ENCODE measurements at regions not wholly inside any gene's neighbourhood (a gene's known extent, or its start where the extent isn't known, plus 50 kb on each side); places are given as distances from the start of the nearest gene placed in this dataset.

- TF ChIP-seq RCOR1 (conservative IDR thresholded peaks at IDR 0.05; ENCODE audit: low read depth, low read length) = no peak
- no peak for TF ChIP-seq MEF2A (IDR thresholded peaks at IDR 0.05; ENCODE audit: insufficient read depth, low read depth, low read length)
- TF ChIP-seq TCF3 (IDR thresholded peaks at IDR 0.05; ENCODE audit: borderline replicate concordance, insufficient read depth, low read depth, low read length) = no peak
- no peak for TF ChIP-seq STAT1 (conservative IDR thresholded peaks at IDR 0.05)
- no peak for TF ChIP-seq HDAC2 (IDR thresholded peaks at IDR 0.05)
- TF ChIP-seq PBX3 (IDR thresholded peaks at IDR 0.05; ENCODE audit: insufficient replicate concordance, low read depth, low read length) = no peak
- TF ChIP-seq PML (IDR thresholded peaks at IDR 0.05; ENCODE audit: low read length) = no peak
- TF ChIP-seq ATF2 (IDR thresholded peaks at IDR 0.05; ENCODE audit: low read length) = no peak
- no peak for TF ChIP-seq ZBTB33 (IDR thresholded peaks at IDR 0.05)
Observed at GRCh38 chr2:52857722-52858121, 909.9 kb upstream of the CHAC2 start (continued).

- Histone ChIP-seq H3K36me3 (ENCODE audit: control insufficient read depth in 2 of 2, insufficient read depth in 2 of 2, low read length in 1 of 2) (no peaks in the 10 kb centered on the region), H3K9me3 (replicated peaks; ENCODE audit: control insufficient read depth, insufficient read depth, low read length) (no peaks in the 10 kb centered on the region), H3K79me2 (ENCODE audit: control insufficient read depth, insufficient read depth, low read length) (no peaks in the 10 kb centered on the region), H2AFZ (ENCODE audit: control insufficient read depth, low read depth, low read length) (no peak overlapping the region), H3K4me2 (ENCODE audit: control insufficient read depth, insufficient read depth) (no peak overlapping the region), H3K27ac (ENCODE audit: control insufficient read depth, insufficient read depth) (no peak overlapping the region), H3K27me3 (replicated peaks in 1 of 2; ENCODE audit: control insufficient read depth in 2 of 2, insufficient read depth in 2 of 2, low read length in 1 of 2) (no peaks in the 10 kb centered on the region), H3K9ac (ENCODE audit: control insufficient read depth, insufficient read depth, low read length) (no peak overlapping the region), H3K4me1 (ENCODE audit: control insufficient read depth, insufficient read depth, low read length) (no peaks in the 10 kb centered on the region), H3K4me3 (no peak overlapping the region), H4K20me1 (ENCODE audit: control insufficient read depth, insufficient read depth) (no peaks in the 10 kb centered on the region)
- in situ Hi-C loops (cut with MboI) (no loop called here), intact Hi-C loops (cut with micrococcal nuclease; ENCODE audit: unreplicated experiment) (no loop called here)
- ATAC-seq = no peak
- POLR2A ChIA-PET = no interaction called here
- WGBS (ENCODE audit: insufficient coverage, insufficient replicate concordance, low lambda C conversion rate, missing lambda C conversion rate) = 40% methylated on average over 6 of the region's 7 CpGs
- no peak for FAIRE-seq
- no TSS peak for BruUV-seq (replicated peaks)
- SMC1A ChIA-PET (ENCODE audit: uncharacterized antibody, unreplicated experiment) = no interaction called here
- CTCF ChIA-PET = no interaction called here
- no peak for DNase-seq (ENCODE audit: low read depth, low spot score)
- RAD21 ChIA-PET (ENCODE audit: unreplicated experiment) = no interaction called here
- TF ChIP-seq BCL3 (IDR thresholded peaks at IDR 0.05; ENCODE audit: borderline replicate concordance, insufficient read depth, low read depth, low read length, poor library complexity, severe bottlenecking) (no peak), NFXL1 (IDR thresholded peaks at IDR 0.05; ENCODE audit: borderline replicate concordance) (no peak), HDGF (IDR thresholded peaks at IDR 0.05) (no peak), CHD2 (IDR thresholded peaks at IDR 0.05; ENCODE audit: borderline replicate concordance, low read depth, low read length) (no peak), ATF2 (IDR thresholded peaks at IDR 0.05; ENCODE audit: low read length) (no peak), NR2C1 (IDR thresholded peaks at IDR 0.05) (no peak), MLLT1 (IDR thresholded peaks at IDR 0.05) (no peak), CHD4 (IDR thresholded peaks at IDR 0.05) (no peak)
Observed at GRCh38 chr2:52852006-52852405, 915.6 kb upstream of the CHAC2 start.
